HG03039 (cell line): ENCODE measurements at regions not wholly inside any gene's neighbourhood (a gene's known extent, or its start where the extent isn't known, plus 50 kb on each side); places are given as distances from the start of the nearest gene placed in this dataset.
"Not testable (repeated sequence)": the region's sequence is repeated elsewhere in the genome, so short reads cannot be mapped to it uniquely, and the experiment has no call there.

Experiments
- ATAC-seq: cut with Tn5 transposase; IDR thresholded peaks from one replicate; pipeline ENCODE4 v1.9.1; 2021; ENCODE audit warnings: mild to moderate bottlenecking, moderate library complexity; ENCODE audit not compliant: unreplicated experiment

DNA sequence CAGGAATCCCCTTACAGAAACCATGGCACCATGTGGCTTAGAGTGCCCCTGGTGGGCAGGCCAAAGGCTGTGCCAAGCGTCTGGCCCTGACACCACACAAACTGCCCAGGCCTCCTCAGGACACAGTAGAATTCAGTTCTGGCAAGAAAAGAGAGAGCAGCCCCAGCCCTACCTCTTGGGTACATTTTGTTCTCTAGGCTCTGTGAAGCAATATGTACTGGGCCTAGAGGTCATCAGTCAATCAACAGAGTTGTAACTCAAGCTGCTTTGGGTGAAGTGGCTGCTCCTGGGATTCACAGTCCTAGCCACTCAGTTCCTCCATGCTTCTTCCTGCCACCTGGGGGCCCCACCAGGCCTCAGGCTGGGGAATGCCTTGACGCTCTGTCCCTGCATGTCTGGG, 158.1 kb upstream of the MAMLD1 start:
- no peak for ATAC-seq

DNA sequence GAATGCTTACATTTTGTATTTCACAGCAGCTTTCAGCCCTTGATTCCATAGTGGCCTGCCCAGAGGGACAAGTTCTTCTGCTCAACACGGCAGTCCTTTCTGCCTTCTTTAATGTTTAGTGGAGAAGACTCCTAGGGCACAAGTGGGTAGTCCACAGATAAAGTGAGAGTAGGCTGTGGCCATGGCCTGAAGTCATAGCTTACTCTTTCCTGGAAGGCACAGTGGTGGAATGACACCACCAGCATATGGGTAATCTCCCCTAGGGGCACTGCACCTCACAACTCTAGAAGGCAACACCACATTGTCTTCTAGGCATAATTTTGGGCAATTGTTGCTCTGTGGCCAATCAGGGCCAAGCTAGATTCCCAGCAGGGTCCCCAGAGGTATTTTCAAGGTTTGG, 155.4 kb upstream of the MAMLD1 start:
- ATAC-seq: no peak

DNA sequence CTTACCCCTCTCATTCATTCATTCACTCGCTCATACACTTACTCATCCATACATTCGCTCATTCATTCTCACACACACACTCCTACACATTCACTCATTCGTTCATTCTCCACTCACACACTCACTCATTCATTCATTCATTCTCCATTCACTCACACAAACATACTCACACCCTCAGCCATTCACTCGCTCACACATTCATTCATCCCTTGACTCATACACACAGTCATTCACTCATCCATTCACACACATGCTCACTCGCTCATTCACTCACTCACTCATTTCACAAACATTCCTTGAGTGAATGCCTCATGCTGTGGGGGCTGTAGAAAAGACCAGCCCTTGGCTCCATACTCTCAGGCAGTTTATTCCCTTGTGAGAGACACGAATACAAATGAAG, 151.1 kb upstream of the MAMLD1 start:
- ATAC-seq: no peak

DNA sequence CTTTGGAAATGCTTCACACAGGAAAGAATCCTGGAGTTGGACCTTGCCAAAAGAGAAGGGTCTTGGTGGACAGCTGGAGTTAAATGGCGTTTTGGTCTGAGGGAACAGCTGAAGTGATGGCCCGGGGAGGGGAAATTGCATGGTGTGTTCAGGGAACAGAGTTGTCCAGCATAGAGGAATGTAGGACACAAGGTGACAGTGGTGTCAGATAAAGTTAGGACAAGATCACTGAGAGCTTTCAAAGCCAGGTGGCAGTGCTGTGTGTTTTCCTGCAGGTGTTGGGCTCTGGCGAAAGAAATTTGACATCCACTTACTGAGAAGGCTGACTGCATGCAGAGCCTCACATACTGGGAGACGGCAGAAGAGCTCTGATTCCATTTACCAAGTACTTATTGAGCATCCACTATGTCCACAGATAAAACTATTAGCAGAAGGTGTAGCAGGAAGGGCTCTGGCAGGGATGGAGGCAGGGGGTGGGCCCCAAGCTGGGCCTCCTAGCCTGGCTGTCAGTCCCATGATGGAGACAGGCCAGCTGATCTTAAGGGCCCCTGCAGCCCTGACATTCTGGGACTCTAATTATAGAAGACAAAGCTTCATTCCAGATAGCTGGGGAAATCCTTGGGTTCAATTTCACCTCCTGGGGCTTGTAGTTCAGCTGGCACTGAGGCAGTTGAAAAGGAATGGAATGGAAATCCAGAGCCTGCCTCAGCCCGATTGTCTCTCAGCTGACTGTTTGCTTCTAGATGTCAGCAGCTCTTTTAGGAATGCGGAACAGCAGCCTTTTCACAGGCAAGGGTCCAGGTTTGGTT, 150.2 kb upstream of the MAMLD1 start:
- ATAC-seq: no peak

DNA sequence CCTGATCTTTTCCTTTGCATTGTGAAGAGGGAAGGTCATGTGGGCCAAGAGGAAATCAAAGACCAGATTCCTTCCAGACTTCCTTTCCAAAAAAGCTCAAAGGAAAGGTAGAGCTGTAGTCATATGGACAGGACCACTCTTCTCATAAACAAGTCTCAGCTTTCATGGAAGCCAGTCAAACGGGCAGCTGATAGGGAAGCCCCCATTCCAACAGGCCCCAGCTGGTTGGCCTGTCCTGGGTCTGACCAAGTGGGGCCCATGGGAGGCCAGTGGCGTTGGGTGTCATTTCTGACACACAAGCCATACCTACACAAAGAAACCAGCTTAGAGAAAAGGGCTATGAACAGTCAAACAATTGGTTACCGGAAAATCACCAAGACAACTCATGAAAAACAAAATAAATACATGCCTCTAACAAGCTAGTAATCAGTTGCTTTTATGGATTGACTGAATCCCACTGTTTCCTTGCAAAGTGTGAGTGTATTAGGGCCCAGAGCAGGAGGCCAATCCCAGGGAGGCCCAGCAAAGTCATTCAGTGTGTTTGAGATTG, 149.6 kb upstream of the MAMLD1 start:
- no peak for ATAC-seq

DNA sequence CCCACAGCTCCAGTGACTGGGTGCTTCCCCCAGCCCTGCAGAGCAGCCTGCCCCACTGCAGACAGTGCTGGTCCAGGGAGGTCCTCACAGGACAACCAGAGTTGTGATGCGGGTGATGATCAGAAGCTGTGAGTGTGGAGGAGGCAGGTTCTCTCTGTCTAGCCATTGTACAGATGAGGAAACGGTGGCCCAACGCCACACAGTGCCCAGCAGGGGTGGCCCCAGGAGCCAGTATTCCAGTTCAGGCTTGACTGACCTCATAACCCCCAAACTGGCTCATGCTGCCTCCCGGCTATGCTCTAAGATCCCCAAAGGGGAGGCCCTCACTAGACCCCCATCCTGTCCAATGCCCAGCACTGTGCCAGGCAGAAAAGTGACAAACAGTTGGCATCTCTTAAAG, 147.1 kb upstream of the MAMLD1 start:
- ATAC-seq: not testable (repeated sequence)

DNA sequence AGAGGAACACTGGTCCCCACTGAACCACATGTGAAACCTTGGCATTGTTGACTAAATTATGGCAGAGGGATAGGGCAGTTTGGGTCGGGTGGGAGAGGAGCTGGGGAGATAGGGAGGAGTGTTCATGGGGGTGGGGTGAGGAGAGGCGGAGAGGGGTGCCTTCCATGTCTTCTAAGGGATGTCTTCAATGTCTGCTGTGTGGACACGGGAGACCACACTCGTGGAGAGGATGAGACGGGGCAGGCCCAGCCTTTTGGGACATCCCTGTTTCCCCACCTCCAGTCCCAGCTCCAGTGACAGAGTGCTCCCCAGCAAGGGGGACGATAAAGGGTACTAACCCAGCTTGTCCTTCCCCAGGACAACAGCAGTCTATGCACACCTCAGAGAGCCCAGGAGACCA, 146.4 kb upstream of the MAMLD1 start:
- no peak for ATAC-seq

DNA sequence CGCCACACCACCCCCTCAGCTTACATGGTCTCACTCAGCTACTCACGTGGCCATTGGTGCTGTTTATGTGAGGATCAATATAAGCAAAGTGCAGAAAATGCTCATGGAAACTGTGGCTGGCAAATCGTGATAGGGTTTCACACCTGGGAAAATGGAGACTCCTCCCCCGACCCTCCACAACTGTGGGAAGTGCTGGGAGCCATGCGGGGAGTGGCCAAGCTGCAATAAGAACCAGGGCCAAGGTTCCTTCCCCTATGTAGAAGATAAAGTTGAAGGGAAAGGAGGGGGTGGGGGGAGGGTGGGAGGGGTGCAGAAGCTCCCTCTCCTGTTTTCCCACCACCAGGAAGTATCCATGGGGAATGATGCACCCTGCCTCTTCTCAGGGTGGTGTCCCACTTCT, 145.5 kb upstream of the MAMLD1 start:
- ATAC-seq: no peak

DNA sequence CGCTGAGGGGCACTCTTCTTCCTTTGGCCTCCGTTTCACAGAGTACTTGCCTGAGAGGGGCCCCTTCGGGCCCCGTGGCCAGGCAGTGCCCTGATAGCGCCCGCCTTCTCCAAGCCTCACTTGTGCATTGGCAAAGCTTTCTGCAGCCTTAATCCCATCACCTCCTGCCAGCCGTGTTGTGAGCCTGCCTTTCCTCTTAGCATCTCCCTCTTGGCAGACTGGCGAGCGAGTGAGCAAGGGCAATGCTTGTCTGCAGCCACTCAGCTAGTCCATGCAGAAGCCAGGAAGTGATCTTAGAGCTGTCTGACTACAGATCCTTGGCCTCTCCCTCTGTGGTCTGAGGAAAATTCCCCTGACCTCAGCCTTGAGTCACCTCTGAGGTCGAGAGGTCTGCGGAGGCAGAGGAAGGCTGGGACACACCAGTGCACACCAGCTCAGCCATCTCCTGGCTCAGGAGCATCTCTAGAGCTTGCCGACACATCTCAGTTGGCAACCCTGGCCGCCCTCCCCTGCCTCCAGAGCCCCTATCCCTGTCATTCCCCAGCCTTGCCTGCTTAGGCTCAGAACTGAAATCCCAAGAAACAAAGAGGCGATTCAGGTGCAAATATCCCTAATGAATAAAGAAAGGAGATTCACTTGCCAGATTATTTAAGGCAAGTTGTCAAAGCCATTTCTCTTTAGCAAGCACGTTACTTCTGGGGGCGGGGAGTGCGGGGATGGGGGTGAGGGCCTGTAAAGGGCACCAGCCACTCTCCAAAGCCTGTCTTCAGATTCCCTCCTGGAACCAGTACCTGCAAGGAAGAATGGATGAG, 143.5 kb upstream of the MAMLD1 start:
- peak; percentile 64 for ATAC-seq

DNA sequence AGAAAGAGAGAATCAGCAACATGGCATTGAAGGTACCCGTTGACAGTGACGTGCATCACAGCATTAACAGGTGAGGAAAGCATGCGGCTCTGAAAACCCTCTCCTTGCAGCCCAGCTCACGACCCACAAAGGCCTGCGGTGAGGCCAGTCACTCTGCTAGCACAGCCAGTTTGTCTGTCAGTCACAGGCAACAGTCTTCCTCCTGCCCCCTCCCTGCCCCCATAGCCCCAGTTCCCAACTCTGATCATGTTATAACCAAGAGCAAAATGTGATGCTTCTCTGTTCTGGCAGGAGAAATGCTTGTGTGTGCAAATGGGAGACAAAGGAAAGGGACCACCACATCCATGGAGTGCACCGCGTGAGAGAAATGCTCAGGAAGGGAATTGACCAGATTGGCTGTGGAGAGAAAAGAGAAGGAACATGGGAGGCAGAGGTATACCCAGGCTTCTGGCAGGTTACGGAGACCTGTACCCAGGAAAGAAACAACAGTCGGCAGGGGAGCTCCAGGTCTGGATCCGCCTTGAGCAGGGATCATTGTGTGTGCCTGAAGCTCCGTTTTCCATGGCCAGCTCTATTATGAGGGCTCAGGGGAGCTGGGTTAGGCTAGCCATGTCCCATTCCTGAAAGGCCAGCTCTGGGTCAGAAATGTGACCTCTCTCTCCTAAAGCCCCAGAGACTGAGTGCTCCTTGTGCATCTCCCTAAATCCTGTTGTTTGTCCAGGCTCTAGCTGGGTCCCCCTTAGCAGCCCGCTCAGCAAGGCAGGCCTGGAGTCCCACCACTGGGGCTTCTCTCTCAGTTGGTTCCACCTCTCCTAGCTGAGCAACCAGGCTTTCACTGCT, 139.7 kb upstream of the MAMLD1 start:
- no peak for ATAC-seq

DNA sequence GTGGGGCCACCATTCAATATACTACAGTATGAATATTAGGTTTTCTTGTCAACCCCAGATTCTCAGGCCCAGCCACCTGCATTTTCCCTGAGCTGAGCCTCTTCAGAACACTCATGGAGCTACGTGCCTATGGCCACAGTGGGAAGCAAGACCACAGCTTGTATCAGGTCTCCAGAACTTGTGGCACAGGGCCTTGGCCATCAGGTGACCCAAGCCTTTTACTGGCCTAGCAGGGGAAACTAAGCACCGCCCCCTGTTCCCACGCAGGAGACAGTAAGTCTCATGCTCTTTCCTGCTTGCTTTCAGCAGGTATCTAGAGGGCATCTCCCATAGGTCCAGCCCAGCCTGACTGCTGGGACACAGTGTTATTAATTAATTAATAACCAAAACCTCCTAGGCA, 138.4 kb upstream of the MAMLD1 start:
- no peak for ATAC-seq

DNA sequence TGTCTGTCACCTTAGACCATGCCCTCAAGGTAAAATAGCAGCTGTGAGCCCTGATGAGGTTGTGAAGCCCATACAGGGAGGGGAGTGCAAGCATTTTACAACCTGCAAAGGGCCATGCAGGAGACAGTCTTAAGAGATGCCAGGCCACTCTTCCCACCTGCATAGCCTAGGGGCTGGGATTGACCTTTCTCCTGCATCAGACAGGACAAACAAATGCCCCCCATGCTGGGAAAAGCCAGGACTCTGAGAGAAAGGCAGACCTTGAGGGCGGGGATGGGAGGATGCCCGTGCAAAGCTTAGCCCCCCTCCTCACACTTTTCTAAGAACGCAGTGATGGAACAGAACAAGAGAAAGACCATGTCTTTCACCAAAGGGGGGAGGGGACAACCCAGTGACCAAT, 137.9 kb upstream of the MAMLD1 start:
- ATAC-seq: no peak

DNA sequence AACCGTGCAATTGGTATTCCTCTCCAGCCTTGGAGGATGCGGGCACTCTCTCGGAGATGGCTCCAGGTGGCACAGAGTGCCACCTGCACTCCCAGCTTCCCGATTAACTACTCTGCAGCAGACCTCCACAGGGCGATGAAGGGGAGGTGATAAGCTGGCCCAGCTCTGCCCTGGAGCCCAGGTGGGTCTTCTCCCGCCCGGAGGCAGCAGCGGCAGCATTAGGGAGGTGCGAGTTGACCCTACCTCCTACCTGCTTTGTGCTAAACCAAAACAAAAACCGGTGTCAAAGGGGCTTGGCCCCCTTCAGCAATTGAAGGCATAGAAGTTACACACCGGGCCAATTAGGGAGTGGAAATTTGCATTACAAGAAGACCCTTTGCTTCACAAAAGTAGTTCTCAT, 137.4 kb upstream of the MAMLD1 start:
- no peak for ATAC-seq

DNA sequence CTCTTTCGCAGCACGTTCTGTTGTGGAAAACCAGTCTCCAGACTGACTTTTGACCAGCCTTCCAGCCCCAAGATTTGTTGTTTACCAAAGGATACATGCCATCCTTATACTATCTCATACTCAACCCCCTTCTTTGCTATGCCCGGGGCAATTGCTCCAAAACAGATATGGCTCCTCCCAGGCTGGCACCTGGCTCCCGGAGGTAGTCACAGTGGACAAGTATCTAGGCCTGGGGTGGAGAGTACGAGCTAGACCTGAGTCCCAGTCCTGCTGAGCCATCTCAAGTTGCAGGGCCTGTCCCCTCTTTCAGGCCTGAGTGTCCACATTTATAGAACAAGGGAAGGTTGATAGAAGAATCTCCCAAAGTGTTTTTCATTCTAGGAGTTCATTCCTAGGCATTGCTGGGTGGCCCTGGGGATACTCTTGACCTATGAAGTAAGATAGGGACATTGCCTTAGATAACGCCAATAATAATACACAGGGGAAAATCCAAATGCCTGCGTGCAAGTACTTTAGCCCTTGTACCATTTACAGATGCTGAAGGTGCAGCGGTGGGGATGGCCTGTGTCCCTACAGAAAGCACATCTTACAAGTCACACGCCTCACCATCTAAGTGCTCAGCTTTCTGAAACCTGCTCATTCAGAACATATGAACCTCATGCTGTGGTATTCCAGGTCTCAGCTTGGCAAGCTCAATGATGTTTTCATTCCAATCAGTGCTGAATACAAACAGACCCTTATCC, 136.7 kb upstream of the MAMLD1 start:
- no peak for ATAC-seq

DNA sequence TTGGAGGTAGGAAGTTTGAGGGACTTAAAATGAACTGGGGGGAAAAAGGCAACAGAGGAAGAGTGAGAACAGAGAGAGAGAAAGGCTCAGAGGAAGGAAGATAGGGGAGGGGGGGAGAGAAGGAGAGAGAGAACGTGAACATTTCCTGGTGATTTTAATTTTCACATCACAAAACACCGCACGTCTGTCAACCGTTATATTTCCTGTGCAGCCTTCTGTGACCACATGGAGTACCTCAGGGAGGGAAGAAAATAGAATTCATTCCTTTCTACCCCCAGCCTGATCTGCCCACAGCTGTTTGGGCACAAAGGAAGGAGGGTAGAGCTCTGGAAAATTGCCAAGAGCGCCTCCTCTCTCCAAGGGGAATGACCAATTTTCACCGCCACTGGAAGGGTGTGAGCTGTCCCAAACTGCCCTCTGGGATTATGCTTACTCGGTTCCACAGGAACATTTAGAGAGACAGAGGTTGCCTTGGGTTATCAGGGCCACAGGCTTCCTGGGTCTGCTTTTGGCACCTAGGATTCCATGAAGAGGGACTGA, 135.7 kb upstream of the MAMLD1 start:
- no peak for ATAC-seq

DNA sequence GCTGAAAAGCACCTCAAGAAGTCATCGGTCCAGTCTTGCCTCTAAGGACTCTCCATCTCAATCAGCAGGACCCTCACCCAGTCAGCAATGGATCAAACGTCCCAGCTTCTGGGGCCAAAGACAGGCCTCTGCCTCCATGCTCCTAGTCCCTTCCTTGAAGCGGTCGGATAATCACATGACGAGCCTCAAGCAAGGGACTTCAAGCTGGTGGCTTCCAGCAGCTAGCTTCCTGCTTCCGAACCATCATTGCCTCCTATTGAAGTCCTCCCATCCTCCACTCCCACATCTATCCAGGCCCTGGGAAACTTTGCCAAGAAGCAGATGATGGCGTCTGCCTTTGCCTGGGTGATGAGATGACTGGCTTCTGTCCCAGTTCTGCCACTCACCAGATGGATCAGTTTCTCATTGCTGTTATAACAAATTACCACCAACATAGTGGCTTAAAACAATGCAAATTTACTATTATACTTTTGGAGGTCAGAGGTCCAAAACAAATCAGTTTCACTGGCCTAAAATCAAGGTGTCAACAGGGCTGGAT, 135.2 kb upstream of the MAMLD1 start:
- ATAC-seq: no peak

DNA sequence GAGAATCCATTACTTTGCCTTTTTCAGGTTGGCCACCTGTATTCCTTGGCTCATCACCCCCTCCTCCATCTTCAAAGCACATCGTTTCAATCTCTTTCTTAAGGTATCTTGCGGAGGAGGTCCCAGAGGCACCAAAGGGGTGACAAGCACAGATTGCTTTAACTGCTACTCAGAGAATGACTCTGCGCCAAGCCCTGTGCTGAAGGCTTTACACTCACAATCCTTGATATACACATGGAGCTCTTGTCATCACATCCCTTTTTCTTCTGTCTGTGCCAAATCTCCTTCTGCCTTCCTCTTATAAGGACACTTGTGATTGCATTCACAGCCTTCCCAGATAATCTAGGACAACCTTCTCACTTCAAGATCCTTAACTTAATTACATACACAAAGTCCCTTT, 134.7 kb upstream of the MAMLD1 start:
- ATAC-seq: no peak

DNA sequence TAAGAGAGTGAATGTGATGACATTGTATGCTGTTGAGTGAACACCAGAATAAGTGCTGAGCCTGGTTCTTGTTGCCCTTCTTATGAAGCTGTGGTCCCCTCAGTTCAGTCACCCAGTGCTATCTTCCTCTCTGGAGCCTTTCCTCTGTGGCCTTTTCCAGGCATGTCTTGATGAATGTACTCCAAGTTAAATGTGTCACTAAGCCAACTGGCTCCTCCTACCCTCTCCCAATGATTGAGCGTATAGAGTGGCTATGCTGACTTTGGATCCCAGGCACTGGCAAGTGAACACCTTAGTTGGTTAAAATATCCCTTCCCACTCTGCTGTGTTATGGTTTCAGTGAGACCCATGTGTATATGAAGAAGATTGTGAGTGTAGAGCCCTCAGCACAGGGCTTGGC, 134.1 kb upstream of the MAMLD1 start:
- ATAC-seq: no peak

DNA sequence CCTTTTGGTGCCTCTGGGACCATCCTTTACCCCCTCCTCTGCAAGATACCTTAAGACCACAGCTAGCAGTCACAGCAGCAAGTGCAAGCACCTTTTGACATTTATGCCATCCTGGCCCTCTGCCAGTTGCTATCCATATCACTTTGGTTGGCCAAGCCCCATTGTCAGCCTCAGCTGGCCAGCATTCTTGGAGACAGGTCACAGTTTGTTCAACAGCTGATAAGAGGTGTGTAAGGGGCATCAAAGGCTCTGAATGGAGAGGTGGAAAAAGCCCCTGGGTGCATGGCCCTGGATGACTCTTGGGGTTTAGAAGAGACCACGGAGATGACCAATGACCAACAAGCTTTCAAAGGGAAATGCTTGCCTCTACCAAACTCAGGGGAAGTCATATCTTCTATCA, 133.6 kb upstream of the MAMLD1 start:
- no peak for ATAC-seq

DNA sequence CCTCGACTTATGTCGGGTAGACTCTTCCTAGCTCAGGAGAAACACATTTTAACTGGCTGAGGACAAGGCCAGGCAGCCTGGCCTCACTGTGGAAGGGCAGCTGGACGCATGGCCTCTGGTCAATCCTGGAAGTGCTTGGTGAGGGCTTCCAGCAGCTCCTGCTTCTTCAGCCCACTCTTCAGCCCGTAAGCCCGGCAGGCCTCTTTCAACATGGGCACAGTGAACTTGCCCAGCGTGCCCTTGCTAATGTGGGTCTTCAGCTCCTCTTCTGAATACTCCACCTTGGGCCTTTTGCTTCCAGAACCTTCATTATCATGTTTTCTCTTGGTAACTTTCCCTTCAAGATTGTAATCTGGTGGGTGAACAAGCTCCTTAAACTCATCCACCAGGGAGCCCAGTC, 132.2 kb upstream of the MAMLD1 start:
- ATAC-seq: not testable (repeated sequence)
